Psoas muscle (tissue), 7 donors: ENCODE measurements at regions not wholly inside any gene's neighbourhood (a gene's known extent, or its start where the extent isn't known, plus 50 kb on each side); places are given as distances from the start of the nearest gene placed in this dataset.

Experiments
- ATAC-seq, 4 donors: fragments of 200-7000 bp; cut with Tn5 transposase; one replicate each; pipeline ENCODE4 v1.9.1; 2020; ENCODE audit warnings: moderate library complexity in 3 of 4, mild to moderate bottlenecking in 2 of 4
- DNase-seq, 2 donors: peaks; one replicate each; pipeline ENCODE4 v3.0.0-alpha.2; 2020
- H3K27ac ChIP-seq: fragments of 200-600 bp; one replicate; pipeline ENCODE4 v1.8.0; 2022
- H3K27me3 ChIP-seq, 3 donors: fragments of 200-600 bp in 1 of 3; one replicate each; pipeline versions ENCODE4 v1.6.1 to v1.8.0; 2013 to 2022; ENCODE audit warnings: low read length in 2 of 3, mild to moderate bottlenecking in 2 of 3, moderate library complexity in 1 of 3; ENCODE audit not compliant: insufficient read depth in 3 of 3
- H3K36me3 ChIP-seq, 2 donors: fragments of 200-600 bp in 1 of 2; one replicate each; pipeline versions ENCODE4 v1.6.1 to v1.8.0; 2013 to 2022; ENCODE audit warnings: low read depth in 1 of 2, mild to moderate bottlenecking in 1 of 2, moderate library complexity in 1 of 2; ENCODE audit not compliant: insufficient read depth in 1 of 2
- H3K4me1 ChIP-seq: fragments of 200-600 bp; one replicate; pipeline ENCODE4 v1.8.0; 2022
- H3K4me3 ChIP-seq: fragments of 200-600 bp; one replicate; pipeline ENCODE4 v1.8.0; 2022; ENCODE audit warnings: mild to moderate bottlenecking
- H3K9me3 ChIP-seq: fragments of 200-600 bp; one replicate; pipeline ENCODE4 v1.8.0; 2022
- CTCF ChIP-seq: fragments of 200-600 bp; IDR thresholded peaks from one replicate; pipeline ENCODE4 v1.8.0; 2022; ENCODE audit warnings: antibody characterized with exemption
- WGBS, 3 donors: extraction: QIAGEN DNeasy Blood & Tissue Kit; methylation state at CpG; one replicate each; pipeline versions ENCODE4 v1.1.6 to v1.1.7; 2013; 5-methylcytosine and 5-hydroxymethylcytosine counted together
- intact Hi-C, 2 donors: fragments of 100-400 bp; cut with DNase I; formaldehyde crosslinking; loops; one replicate each; pipeline versions ENCODE4 v1.11.0 to v1.14.2; 2022
- donor health status: healthy with polysubstance abuse.
- donor health status: DM: no; HTN: no; CAD: no; lungs with moderate emphysema.
- donor health status: Bipolar disorder and iron deficiency.
- donor health status: healthy.
- donor health status: DM: yes; HTN: yes; CAD: no.
- donor health status: DM: no; HTN: no; CAD: no.
- donor health status: DM: yes; HTN: yes; CAD: no.

- H3K27me3 ChIP-seq, result peaks cover 0 to 7% (median 0%) of the 10 kb centered on the region in 3 donors
- no peaks in the 10 kb centered on the region for H3K4me1 ChIP-seq
- peaks cover 6% of the 10 kb centered on the region for H3K9me3 ChIP-seq
- intact Hi-C loops, result loop anchor here in 1 of 2 donors (10.0 kb wide), 1 partner anchor 77 kb away; no protein-coding TSS in a partner anchor
- TF ChIP-seq CTCF, result no peak
- ATAC-seq (no peak), DNase-seq (no peak)
- 81 to 85% (median 84%) methylated on average over 9 of the region's 9 CpGs for WGBS, 3 donors
- H3K4me3 ChIP-seq, result no peak overlapping the region
- H3K36me3 ChIP-seq, result no peaks in the 10 kb centered on the region
- H3K27ac ChIP-seq, result no peak overlapping the region
These were observed 265.4 kb upstream of the B3GAT1 start for GRCh38 chr11:134677397-134677822.

- Histone ChIP-seq H3K4me1 (no peaks in the 10 kb centered on the region), H3K27ac (no peak overlapping the region), H3K4me3 (no peak overlapping the region), H3K27me3 (peaks cover 0 to 2% (median 0%) of the 10 kb centered on the region in 3 donors), H3K9me3 (peaks cover 6% of the 10 kb centered on the region), H3K36me3 (no peaks in the 10 kb centered on the region)
- 84 to 85% (median 84%) methylated on average over 16 of the region's 16 CpGs for WGBS, 3 donors
- intact Hi-C loops, result loop anchor here in 1 of 2 donors (10.0 kb wide), 1 partner anchor 78 kb away; no protein-coding TSS in a partner anchor
- no peak for TF ChIP-seq CTCF
- DNase-seq (no peak), ATAC-seq (no peak)
These were observed 264.7 kb upstream of the B3GAT1 start for GRCh38 chr11:134676516-134677287.

GRCh38 chr11:134675983-134676382 is 263.9 kb upstream of the B3GAT1 start:
- no peak overlapping the region for H3K27ac ChIP-seq
- H3K4me3 ChIP-seq, result no peak overlapping the region
- DNase-seq, result no peak
- 56 to 73% (median 67%) methylated on average over 5 of the region's 5 CpGs for WGBS, 3 donors
- no peak for TF ChIP-seq CTCF
- H3K9me3 ChIP-seq, result peaks cover 6% of the 10 kb centered on the region
- ATAC-seq, result no peak
- no peaks in the 10 kb centered on the region for H3K4me1 ChIP-seq
- H3K27me3 ChIP-seq, result peaks cover 0 to 7% (median 0%) of the 10 kb centered on the region in 3 donors
- intact Hi-C loops, result loop anchor here in 1 of 2 donors (10.0 kb wide), 1 partner anchor 79 kb away; no protein-coding TSS in a partner anchor
- H3K36me3 ChIP-seq, result no peaks in the 10 kb centered on the region

GRCh38 chr11:134674974-134675373 is 262.9 kb upstream of the B3GAT1 start:
- DNase-seq (no peak), ATAC-seq (no peak)
- Histone ChIP-seq H3K4me1 (no peaks in the 10 kb centered on the region), H3K27ac (no peak overlapping the region), H3K4me3 (no peak overlapping the region), H3K27me3 (peaks cover 0 to 8% (median 0%) of the 10 kb centered on the region in 3 donors), H3K36me3 (no peaks in the 10 kb centered on the region), H3K9me3 (peaks cover 6% of the 10 kb centered on the region)
- intact Hi-C loops, result loop anchor here in 1 of 2 donors (10.0 kb wide), 1 partner anchor 80 kb away; no protein-coding TSS in a partner anchor
- no peak for TF ChIP-seq CTCF
- 48 to 53% (median 51%) methylated on average over 2 of the region's 2 CpGs for WGBS, 3 donors
